NB4 (cell line): ENCODE measurements at regions not wholly inside any gene's neighbourhood (a gene's known extent, or its start where the extent isn't known, plus 50 kb on each side); places are given as distances from the start of the nearest gene placed in this dataset.
A peak's percentile ranks its signal among the peaks of the same experiment; 100 is the strongest.

ENCODE experiments used
- DNase-seq: peaks from one replicate; pipeline ENCODE4 v3.0.0; 2010; ENCODE audit warnings: low read depth
- H3K4me3 ChIP-seq: one replicate; pipeline ENCODE4 v1.5.1; 2011; ENCODE audit warnings: mild to moderate bottlenecking, low read depth, low read length, moderate library complexity
- MYC ChIP-seq: IDR thresholded peaks from 2 replicates; pipeline ENCODE4 v1.6.1; 2011; ENCODE audit warnings: low read depth, low read length
- POLR2A ChIP-seq: IDR thresholded peaks from 2 replicates; pipeline ENCODE4 v1.6.1; 2011; ENCODE audit warnings: mild to moderate bottlenecking; ENCODE audit not compliant: insufficient read length; ENCODE audit errors: extremely low read depth
- TF ChIP-seq, protein P1 (sequence below): IDR thresholded peaks from one replicate; pipeline ENCODE4 v1.5.1; 2012; ENCODE audit warnings: low read depth, low read length
- TF ChIP-seq, protein P2 (sequence below): IDR thresholded peaks from 2 replicates; pipeline ENCODE4 v1.6.1; 2011; ENCODE audit warnings: low read depth, low read length

DNA sequence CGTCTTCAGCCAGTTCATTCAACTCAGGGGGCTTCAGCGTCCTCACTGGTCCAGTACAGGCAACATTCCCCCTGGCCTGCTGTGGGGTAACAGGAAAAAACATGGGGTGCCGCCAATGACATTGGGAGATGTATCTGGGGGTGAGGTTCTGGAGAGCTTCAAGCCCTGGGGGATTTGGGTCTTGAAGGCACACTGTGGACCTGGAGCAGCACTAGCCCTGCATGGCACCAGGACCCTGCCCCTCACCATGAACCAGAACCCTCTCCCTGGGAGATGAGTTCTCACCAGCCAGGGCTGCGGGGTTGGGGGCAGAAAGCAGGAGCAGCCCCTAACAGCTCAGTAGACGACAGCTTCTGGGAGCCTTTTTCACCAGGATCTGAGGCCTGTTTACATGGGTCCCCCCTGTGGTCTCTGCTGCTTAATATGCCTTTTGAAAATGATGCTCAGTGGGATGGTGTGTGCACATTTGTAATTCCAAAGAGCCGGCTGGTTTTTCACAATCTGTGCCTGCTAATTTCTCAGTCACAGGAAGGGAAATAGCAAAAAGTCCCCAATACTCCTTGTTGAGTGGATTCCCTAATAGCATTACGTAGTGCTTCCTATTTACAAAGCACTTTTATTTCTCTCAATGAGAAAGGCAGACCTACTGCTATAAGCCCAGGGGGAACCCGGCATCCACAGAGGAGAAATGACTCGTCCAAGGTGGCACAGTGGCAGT is 509.5 kb downstream of the RPS24 start:
- H3K4me3 ChIP-seq: no peak overlapping the region
- TF ChIP-seq, protein P1, sequence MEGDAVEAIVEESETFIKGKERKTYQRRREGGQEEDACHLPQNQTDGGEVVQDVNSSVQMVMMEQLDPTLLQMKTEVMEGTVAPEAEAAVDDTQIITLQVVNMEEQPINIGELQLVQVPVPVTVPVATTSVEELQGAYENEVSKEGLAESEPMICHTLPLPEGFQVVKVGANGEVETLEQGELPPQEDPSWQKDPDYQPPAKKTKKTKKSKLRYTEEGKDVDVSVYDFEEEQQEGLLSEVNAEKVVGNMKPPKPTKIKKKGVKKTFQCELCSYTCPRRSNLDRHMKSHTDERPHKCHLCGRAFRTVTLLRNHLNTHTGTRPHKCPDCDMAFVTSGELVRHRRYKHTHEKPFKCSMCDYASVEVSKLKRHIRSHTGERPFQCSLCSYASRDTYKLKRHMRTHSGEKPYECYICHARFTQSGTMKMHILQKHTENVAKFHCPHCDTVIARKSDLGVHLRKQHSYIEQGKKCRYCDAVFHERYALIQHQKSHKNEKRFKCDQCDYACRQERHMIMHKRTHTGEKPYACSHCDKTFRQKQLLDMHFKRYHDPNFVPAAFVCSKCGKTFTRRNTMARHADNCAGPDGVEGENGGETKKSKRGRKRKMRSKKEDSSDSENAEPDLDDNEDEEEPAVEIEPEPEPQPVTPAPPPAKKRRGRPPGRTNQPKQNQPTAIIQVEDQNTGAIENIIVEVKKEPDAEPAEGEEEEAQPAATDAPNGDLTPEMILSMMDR: no peak
- TF ChIP-seq POLR2A (no peak), MYC (no peak)
- TF ChIP-seq, protein P2, sequence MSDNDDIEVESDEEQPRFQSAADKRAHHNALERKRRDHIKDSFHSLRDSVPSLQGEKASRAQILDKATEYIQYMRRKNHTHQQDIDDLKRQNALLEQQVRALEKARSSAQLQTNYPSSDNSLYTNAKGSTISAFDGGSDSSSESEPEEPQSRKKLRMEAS: no peak
- DNase-seq: no peak

DNA sequence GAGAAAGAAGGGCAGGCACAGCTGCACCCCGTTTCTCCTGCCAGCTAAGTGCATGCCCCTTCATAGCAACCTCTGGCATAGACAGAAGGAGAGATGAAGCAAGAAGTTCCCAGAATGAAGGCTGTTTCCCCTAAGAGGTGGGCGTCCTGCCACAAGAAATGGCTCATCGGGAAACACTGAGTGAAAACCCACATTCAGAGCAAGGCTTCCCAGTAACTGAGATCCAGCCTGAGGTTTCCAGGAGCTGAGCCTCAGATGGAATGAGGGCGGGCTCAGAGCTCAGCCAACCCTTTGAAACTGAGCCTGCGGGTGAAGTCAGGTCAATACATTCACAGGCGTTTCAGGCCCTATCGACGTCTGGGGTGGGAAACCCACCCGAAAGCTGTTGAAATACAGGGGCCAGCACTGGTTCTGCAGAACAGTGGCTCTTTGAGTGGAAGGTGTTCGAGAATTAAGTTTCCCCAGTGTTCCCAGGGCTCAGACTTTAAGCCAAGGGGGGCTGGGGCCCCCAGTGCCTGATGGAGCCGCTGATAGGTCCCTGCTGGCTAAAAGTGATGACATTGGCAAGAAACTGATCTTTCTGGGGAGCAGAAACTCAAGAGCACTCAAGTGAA is 510.2 kb downstream of the RPS24 start:
- DNase-seq: no peak
- no peak overlapping the region for H3K4me3 ChIP-seq
- TF ChIP-seq, protein P2: no peak
- no peak for TF ChIP-seq MYC
- TF ChIP-seq, protein P1: no peak
- no peak for TF ChIP-seq POLR2A

DNA sequence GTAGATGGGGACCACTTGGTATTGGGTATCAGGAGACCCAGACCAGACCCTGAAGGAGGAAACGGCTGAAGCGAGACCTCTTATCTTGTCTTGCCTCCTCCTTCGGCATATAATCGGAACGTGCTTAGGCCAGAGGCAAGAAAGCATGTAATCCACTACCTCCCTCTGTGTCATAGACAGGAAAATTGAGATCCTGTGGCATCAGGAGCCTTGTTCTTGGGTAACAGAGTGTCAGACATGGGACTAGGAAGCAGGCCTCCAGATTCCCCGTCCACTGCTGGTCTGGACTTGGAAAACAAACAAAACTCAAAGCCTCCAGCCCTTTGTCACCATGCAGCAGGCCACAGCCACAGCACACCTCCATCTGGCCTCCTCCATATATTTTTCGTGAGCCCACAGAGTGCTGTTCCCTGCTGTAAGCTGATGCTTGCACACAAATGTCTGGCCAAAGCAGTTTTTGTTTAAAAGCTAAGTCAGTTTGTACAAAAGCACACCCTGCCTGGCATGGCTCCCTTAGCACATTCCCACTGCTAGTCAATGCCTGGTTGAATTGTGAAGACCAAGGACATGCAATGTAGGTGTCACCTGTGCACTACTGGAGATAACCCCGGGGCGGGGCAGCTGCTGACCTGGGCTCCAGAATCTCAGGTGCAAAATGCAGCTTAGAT is 510.9 kb downstream of the RPS24 start:
- DNase-seq: no peak
- no peak overlapping the region for H3K4me3 ChIP-seq
- TF ChIP-seq POLR2A (no peak), MYC (no peak)
- TF ChIP-seq, protein P2: no peak
- TF ChIP-seq, protein P1: no peak

DNA sequence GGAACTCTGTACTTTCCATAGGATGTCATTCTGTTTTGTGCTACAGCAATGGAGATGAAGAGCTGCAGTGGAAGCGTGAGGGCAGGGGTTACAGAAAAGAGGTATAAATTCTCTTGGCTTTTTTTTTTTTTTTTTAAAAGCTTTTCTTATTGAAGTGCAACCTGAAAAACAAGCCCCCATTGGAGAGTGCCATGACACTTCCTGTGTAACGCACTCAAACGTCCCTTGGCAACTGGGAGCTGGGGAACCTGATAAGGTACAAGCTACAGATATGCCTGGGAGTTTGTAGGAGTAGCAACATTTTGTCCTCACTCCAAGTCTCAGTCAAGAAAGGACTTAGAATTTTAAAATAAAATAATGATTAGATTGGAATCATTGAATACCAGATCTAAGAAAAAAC is 512.1 kb downstream of the RPS24 start:
- TF ChIP-seq, protein P1: no peak
- H3K4me3 ChIP-seq: no peak overlapping the region
- DNase-seq: peak; percentile 19

DNA sequence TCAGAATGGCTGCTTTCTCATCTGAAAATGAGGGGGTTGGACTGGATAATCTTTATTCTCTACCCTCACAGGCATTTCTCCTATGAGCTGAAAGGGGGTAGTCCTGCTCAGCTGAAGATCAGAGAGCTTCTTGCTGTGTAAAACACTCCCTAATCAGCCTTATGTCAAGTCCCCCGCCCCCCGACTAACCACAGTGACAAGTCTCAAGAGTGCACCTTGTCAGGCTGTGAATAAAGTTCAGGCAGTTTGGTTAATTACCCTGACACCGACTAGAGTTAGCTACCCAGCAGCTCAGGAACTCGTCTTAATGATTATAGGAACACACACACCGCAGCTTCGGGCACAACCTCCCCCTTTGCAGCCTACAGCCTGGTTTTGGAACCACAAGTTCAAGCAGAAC is 513.7 kb downstream of the RPS24 start:
- no peak for DNase-seq
- TF ChIP-seq, protein P1: no peak
- TF ChIP-seq POLR2A (no peak), MYC (no peak)
- TF ChIP-seq, protein P2: no peak
- no peak overlapping the region for H3K4me3 ChIP-seq

DNA sequence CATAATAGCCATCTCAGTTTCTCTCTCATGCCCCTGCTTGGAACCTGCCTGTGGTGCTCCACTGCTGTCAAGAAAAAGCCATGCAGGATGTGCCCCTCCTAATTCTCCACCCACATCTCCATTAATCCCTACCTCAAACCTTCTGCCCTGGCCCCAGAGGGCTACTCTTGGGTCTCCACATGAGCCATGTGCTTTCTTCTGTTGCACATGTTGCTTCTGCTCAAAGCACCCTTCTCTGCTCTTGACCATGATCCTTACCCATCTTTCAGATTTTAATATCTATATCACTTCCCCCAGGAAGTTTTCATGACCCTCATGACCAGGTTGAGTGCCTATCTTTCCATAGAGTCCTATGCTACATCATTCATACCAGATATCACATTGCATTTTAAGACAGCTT is 514.2 kb downstream of the RPS24 start:
- no peak for DNase-seq
- TF ChIP-seq, protein P2: peak; percentile 52; the same call in 1 of the 2 replicates
- no peak for TF ChIP-seq POLR2A
- H3K4me3 ChIP-seq: no peak overlapping the region
